K562 (cell line): ENCODE measurements at regions not wholly inside any gene's neighbourhood (a gene's known extent, or its start where the extent isn't known, plus 50 kb on each side); places are given as distances from the start of the nearest gene placed in this dataset.

ENCODE experiments used
- BCOR ChIP-seq: fragments of 450-650 bp; IDR thresholded peaks from 2 replicates; pipeline ENCODE4 v1.6.1; 2016
- FOXP1 ChIP-seq: sonication (generic); formaldehyde crosslinking; IDR thresholded peaks from 2 replicates; pipeline ENCODE4 v1.8.0; 2022; ENCODE audit warnings: mild to moderate bottlenecking, missing genetic modification reagents
- MBD1 ChIP-seq: fragments of 250-450 bp; sonication (Bioruptor Pico); IDR thresholded peaks from 2 replicates; pipeline ENCODE4 v1.8.0; 2022; ENCODE audit warnings: inconsistent platforms
- MYC ChIP-seq, 2 experiments: fragments of 250-450 bp in 1 of 2; sonication (Bioruptor Pico) in 1 of 2; IDR thresholded peaks; 2 replicates each; pipeline versions ENCODE4 v1.5.1 to v1.6.1; 2012 to 2021; ENCODE audit warnings: low read depth in 2 of 2, borderline replicate concordance in 1 of 2, improper control_type of control experiment in 1 of 2, low read length in 1 of 2, mild to moderate bottlenecking in 1 of 2, moderate library complexity in 1 of 2
- POLR2AphosphoS2 ChIP-seq: IDR thresholded peaks from 2 replicates; pipeline ENCODE4 v1.6.1; 2012; ENCODE audit warnings: low read length, improper control_type of control experiment
- PTBP1 ChIP-seq: fragments of 200-400 bp; formaldehyde crosslinking; IDR thresholded peaks from 2 replicates; pipeline ENCODE4 v1.6.1; 2017; ENCODE audit warnings: low read depth, low read length
- RBM25 ChIP-seq: fragments of 200-400 bp; formaldehyde crosslinking; IDR thresholded peaks from 2 replicates; pipeline ENCODE4 v1.6.1; 2018; ENCODE audit warnings: low read length, low read depth, moderate library complexity; ENCODE audit not compliant: severe bottlenecking
- TRIM28 ChIP-seq: fragments of 450-650 bp; IDR thresholded peaks from 2 replicates; pipeline ENCODE4 v1.6.1; 2017
- ZNF384 ChIP-seq: IDR thresholded peaks from 2 replicates; pipeline ENCODE4 v1.6.1; 2012; ENCODE audit warnings: low read depth, low read length, improper control_type of control experiment
- ZNF444 ChIP-seq: fragments of 250-450 bp; sonication (Bioruptor Pico); IDR thresholded peaks from 2 replicates; pipeline ENCODE4 v1.4.0; 2020; ENCODE audit warnings: mild to moderate bottlenecking, moderate library complexity
- ZNF592 ChIP-seq: fragments of 450-650 bp; IDR thresholded peaks from 2 replicates; pipeline ENCODE4 v1.6.1; 2017; ENCODE audit warnings: antibody characterized with exemption, mild to moderate bottlenecking
- TF ChIP-seq, protein P1 (sequence below): fragments of 250-450 bp; sonication (Bioruptor Pico); IDR thresholded peaks from 2 replicates; pipeline ENCODE4 v1.5.0; 2020; ENCODE audit warnings: mild to moderate bottlenecking
- TF ChIP-seq, protein P2 (sequence below), 2 experiments: fragments of 200-800 bp in 1 of 2; sonication (Bioruptor generic) in 1 of 2; sonication (generic) in 1 of 2; formaldehyde crosslinking in 1 of 2; IDR thresholded peaks in 1 of 2; conservative IDR thresholded peaks in 1 of 2; 2 replicates each; pipeline versions ENCODE4 v1.5.0 to v1.6.1; 2016 to 2020; ENCODE audit warnings: missing compliant biosample characterization in 1 of 2, missing genetic modification characterization in 1 of 2, missing genetic modification reagents in 1 of 2

DNA sequence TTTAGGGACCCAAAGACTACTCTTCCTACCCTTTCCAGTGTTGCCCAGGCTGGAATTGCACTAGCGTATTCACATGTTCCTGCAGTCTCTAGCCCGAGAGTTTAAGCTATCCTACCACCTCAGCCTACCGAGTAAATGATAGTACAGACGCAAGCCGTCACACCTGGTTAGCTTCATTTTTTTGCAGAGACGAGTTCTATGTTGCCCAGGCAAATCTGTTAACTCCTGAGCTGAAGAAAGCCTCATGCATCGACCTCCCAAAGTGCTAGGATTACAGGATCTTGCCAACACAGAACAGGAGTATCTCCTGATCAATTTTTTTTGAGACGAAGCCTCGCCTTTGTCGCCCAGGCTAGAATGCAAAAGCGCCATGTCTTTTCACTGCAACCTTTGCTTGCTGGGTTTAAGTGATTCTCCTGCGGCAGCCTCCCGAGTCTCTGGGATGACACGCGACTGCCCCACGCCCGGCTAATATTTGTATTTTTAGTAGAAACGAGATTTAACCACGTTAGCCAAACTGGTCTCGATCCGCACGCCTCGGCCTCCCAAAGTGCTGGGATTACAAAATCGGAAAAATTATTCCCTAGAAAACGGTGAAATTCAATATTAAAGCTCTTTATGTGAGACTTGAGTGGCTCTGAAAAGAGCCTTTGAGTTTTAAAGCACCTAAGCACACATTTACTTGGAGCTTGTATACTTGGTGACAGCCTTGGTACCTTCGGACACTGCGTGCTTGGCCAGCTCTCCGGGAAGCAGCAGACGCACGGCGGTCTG lies 128.5 kb downstream of the HFE start (continued):
- TF ChIP-seq, protein P1, sequence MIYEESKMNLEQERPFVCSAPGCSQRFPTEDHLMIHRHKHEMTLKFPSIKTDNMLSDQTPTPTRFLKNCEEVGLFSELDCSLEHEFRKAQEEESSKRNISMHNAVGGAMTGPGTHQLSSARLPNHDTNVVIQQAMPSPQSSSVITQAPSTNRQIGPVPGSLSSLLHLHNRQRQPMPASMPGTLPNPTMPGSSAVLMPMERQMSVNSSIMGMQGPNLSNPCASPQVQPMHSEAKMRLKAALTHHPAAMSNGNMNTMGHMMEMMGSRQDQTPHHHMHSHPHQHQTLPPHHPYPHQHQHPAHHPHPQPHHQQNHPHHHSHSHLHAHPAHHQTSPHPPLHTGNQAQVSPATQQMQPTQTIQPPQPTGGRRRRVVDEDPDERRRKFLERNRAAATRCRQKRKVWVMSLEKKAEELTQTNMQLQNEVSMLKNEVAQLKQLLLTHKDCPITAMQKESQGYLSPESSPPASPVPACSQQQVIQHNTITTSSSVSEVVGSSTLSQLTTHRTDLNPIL (CRISPR knock-in tag), result no peak
- TF ChIP-seq ZNF384, result no peak
- TF ChIP-seq BCOR, result no peak
- no peak for TF ChIP-seq MBD1
- peak; percentile 17; the same call in 1 of the 2 replicates for TF ChIP-seq FOXP1 (CRISPR knock-in tag)
- TF ChIP-seq ZNF444 (CRISPR knock-in tag), result no peak; the same call in 1 of the 2 replicates
- TF ChIP-seq TRIM28, result no peak
- no peak for TF ChIP-seq RBM25
- TF ChIP-seq POLR2AphosphoS2, result no peak
- no peak for TF ChIP-seq ZNF592
- TF ChIP-seq, protein P2, sequence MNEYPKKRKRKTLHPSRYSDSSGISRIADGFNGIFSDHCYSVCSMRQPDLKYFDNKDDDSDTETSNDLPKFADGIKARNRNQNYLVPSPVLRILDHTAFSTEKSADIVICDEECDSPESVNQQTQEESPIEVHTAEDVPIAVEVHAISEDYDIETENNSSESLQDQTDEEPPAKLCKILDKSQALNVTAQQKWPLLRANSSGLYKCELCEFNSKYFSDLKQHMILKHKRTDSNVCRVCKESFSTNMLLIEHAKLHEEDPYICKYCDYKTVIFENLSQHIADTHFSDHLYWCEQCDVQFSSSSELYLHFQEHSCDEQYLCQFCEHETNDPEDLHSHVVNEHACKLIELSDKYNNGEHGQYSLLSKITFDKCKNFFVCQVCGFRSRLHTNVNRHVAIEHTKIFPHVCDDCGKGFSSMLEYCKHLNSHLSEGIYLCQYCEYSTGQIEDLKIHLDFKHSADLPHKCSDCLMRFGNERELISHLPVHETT (CRISPR knock-in tag; conservative IDR thresholded peaks at IDR 0.05 in 1 of 2, IDR thresholded peaks at IDR 0.05 in 1 of 2), result no peak
- peak; percentile 66; the same call in 1 of the 2 replicates for TF ChIP-seq PTBP1
- TF ChIP-seq MYC (IDR thresholded peaks at IDR 0.05; ENCODE audit: low read depth, low read length), result no peak
- TF ChIP-seq MYC (CRISPR knock-in tag; IDR thresholded peaks at IDR 0.05; ENCODE audit: borderline replicate concordance, low read depth), result peak; percentile 62; the same call in 1 of the 2 replicates
